ENCODE measurements at regions not wholly inside any gene's neighbourhood (a gene's known extent, or its start where the extent isn't known, plus 50 kb on each side); places are given as distances from the start of the nearest gene placed in this dataset.

DNA sequence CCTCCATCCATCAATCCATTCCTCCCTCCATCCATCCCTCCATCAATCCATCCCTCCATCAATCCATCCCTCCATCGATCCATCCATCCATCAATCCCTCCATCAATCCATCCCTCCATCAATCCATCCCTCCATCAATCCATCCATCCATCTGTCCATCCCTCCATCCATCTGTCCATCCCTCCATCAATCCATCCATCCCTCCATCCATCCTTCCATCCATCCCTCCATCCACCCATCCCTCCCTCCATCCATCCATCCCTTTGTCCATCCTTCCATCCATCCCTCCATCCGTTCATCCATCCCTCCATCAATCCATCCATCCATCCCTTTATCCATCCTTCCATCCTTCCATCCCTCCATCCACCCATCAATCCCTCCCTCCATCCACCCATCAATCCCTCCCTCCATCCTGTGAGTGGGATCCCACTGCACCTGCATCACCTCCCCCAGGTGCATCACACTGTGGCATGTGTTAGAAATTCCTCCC lies 338.1 kb upstream of the SFSWAP start:
- TF ChIP-seq, protein P1, sequence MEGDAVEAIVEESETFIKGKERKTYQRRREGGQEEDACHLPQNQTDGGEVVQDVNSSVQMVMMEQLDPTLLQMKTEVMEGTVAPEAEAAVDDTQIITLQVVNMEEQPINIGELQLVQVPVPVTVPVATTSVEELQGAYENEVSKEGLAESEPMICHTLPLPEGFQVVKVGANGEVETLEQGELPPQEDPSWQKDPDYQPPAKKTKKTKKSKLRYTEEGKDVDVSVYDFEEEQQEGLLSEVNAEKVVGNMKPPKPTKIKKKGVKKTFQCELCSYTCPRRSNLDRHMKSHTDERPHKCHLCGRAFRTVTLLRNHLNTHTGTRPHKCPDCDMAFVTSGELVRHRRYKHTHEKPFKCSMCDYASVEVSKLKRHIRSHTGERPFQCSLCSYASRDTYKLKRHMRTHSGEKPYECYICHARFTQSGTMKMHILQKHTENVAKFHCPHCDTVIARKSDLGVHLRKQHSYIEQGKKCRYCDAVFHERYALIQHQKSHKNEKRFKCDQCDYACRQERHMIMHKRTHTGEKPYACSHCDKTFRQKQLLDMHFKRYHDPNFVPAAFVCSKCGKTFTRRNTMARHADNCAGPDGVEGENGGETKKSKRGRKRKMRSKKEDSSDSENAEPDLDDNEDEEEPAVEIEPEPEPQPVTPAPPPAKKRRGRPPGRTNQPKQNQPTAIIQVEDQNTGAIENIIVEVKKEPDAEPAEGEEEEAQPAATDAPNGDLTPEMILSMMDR (IDR thresholded peaks at IDR 0.05; ENCODE audit: insufficient read depth, low read length, severe bottlenecking) = no peak
- DNase-seq (ENCODE audit: low read depth) = no peak
- H3K36me3 ChIP-seq (ENCODE audit: control insufficient read depth, insufficient read depth, low read length) = no peaks in the 10 kb centered on the region
- no peak for FAIRE-seq
- H3K4me3 ChIP-seq (ENCODE audit: low read depth, low read length) = no peak overlapping the region
- no peaks in the 10 kb centered on the region for H3K27me3 ChIP-seq (ENCODE audit: control insufficient read depth, insufficient read depth, low read length)

DNA sequence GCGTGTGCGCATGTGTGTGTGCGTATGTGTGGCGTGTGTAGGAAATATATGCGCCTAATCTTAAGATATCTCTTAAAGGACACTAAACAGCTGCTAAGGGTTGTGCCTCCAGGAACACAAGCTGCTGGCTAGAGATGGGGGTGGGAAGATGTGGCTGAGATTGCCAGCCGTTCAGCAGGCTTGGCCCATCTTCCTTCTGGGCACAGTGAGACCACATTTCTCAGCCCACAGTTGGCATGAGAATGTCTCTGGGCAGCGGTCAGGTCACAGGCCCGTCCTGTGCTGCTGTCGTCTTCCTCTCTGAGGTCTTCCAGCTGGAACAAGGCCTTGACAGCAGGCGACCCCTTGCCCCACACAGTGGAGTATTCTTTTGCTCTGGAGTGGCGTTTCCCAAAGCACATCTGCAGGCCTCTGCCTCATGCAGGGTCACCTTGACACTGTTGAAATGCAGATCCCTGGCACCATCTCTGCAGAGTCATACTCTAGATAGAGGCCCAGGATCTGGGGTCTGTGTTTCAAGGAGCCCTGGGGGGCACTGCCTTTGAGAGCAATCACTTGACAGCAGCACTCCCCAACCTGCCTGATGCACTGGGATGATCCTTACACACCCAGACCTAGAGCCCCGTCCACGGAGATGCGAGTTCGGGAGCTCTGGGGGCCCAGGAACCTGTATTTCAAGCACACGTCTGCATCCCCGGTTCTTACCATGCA lies 335.5 kb upstream of the SFSWAP start:
- TF ChIP-seq, protein P1 (IDR thresholded peaks at IDR 0.05; ENCODE audit: insufficient read depth, low read length, severe bottlenecking) = no peak
- no peaks in the 10 kb centered on the region for H3K36me3 ChIP-seq (ENCODE audit: control insufficient read depth, insufficient read depth, low read length)
- H3K27me3 ChIP-seq (ENCODE audit: control insufficient read depth, insufficient read depth, low read length) = no peaks in the 10 kb centered on the region
- H3K4me3 ChIP-seq (ENCODE audit: low read depth, low read length) = no peak overlapping the region
- DNase-seq (ENCODE audit: low read depth) (no peak), FAIRE-seq (no peak)

DNA sequence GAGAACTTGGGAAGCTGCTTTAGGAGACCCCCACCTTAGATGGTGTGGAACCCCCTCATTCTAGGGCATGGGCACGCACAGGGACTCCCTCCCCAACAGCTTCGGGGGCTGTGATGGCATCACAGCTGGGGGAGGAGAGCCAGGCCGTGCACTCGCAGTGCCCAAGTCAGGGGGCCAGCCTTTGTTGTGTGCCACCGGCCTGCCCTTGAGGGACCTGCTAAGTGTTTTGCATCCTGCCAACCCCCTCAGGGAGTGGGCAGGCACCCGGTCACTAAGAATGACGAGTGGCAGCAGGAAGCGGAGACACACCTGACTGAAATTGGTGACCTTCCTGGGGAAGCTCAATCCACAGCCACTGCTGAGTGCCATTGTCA lies 334.9 kb upstream of the SFSWAP start:
- DNase-seq (ENCODE audit: low read depth) = no peak
- Histone ChIP-seq H3K36me3 (ENCODE audit: control insufficient read depth, insufficient read depth, low read length) (no peaks in the 10 kb centered on the region), H3K4me3 (ENCODE audit: low read depth, low read length) (no peak overlapping the region), H3K27me3 (ENCODE audit: control insufficient read depth, insufficient read depth, low read length) (no peaks in the 10 kb centered on the region)
- FAIRE-seq = no peak
- TF ChIP-seq, protein P1 (IDR thresholded peaks at IDR 0.05; ENCODE audit: insufficient read depth, low read length, severe bottlenecking) = no peak

DNA sequence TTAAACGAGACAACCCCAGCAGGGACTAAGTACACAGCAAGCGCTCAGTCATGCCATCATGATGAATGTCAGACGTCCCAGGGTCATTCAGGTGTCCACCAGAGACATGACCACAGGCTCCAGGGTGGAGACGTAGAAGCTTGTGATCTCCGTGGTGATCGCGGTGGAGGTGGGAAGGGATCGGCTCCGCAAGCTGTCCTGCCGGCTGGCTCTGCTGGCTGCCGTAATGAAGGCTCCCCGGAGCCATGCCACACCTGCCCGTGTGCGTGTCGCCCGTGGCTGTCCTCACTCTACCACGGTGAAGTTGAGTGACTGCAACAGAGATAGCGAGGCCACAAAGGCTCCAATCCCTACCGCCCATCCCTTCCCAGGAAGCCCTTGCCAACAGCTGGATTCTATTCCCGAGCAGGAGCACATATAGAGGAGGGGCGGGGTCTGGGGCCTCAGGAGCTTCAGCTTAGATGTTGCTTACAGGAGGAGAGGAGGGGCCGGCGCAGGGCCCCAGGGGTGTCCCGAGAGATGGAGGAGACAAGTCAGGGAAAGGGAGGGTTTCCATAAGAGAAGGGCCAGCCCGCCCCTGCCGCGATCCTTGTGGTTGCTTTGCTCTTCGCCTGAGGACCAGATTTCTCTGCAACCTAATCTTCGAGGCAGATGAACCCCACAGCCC lies 332.6 kb upstream of the SFSWAP start:
- TF ChIP-seq, protein P1 (IDR thresholded peaks at IDR 0.05; ENCODE audit: insufficient read depth, low read length, severe bottlenecking) = no peak
- H3K4me3 ChIP-seq (ENCODE audit: low read depth, low read length) = no peak overlapping the region
- no peaks in the 10 kb centered on the region for H3K27me3 ChIP-seq (ENCODE audit: control insufficient read depth, insufficient read depth, low read length)
- no peak for FAIRE-seq
- DNase-seq (ENCODE audit: low read depth) = no peak
- no peaks in the 10 kb centered on the region for H3K36me3 ChIP-seq (ENCODE audit: control insufficient read depth, insufficient read depth, low read length)

DNA sequence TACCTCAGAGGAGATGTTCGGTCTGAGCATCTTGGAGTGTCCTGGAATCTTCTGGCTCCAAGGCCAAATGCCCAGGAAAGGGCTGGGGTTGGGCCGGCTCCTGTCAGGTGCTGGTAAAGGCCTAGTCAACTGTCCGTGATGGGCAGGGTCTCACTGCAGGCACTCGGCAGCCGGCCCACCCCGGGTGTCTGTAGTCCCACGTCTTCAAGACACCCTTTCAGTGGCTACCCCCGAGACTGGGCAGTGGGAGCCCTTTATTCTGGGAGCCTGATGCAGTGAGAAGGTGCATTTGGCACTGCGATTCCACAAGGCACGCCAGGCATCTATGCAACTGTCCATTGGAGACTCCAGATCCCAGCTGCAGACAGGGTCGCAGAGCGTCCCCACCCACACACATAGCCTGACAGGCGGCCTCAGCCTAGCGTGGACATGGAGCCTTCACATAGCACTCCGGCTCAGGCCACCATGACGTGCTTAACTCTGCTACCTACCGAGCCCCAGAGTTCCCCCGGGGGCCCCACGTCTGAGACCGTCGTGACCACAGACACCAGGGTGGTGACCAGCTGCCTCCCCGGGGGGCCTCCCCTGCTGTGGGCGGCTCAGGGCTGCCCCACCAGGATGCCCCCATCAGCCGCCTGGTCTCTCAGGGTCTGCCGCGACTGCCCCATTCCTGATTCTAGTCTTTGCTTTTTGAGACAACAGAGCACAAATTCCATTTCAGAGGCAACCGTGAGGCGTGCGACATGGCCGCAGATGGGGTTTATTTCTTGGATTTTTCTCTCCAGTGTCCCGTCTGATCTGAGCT lies 331.8 kb upstream of the SFSWAP start:
- no peaks in the 10 kb centered on the region for H3K27me3 ChIP-seq (ENCODE audit: control insufficient read depth, insufficient read depth, low read length)
- no peak overlapping the region for H3K4me3 ChIP-seq (ENCODE audit: low read depth, low read length)
- DNase-seq (ENCODE audit: low read depth) = no peak
- H3K36me3 ChIP-seq (ENCODE audit: control insufficient read depth, insufficient read depth, low read length) = no peaks in the 10 kb centered on the region
- TF ChIP-seq, protein P1 (IDR thresholded peaks at IDR 0.05; ENCODE audit: insufficient read depth, low read length, severe bottlenecking) = no peak
- no peak for FAIRE-seq
